Transverse colon (tissue), 4 donors: ENCODE measurements at regions not wholly inside any gene's neighbourhood (a gene's known extent, or its start where the extent isn't known, plus 50 kb on each side); places are given as distances from the start of the nearest gene placed in this dataset.

Experiments used
- DNase-seq: peaks from one replicate; pipeline ENCODE4 v3.0.0-alpha.2; 2019
- H3K27ac ChIP-seq, 4 donors: fragments of 200-600 bp; sonication (generic); 2 replicates each; pipeline ENCODE4 v1.5.1; 2016 to 2018; ENCODE audit warnings: inconsistent platforms in 4 of 4
- H3K27me3 ChIP-seq: fragments of 200-600 bp; sonication (generic); 2 replicates; pipeline ENCODE4 v1.5.1; 2017; ENCODE audit warnings: inconsistent platforms
- H3K36me3 ChIP-seq, 4 donors: fragments of 200-600 bp; sonication (generic); 2 replicates each; pipeline ENCODE4 v1.5.1; 2017 to 2019; ENCODE audit warnings: inconsistent platforms in 4 of 4
- H3K4me1 ChIP-seq, 4 donors: fragments of 200-600 bp; sonication (generic); 2 replicates each; pipeline ENCODE4 v1.5.1; 2017 to 2020; ENCODE audit warnings: inconsistent platforms in 4 of 4
- H3K4me3 ChIP-seq, 4 donors: fragments of 200-600 bp; sonication (generic); 1 replicate in 1 of 4; 2 replicates in 3 of 4; pipeline versions ENCODE4 v1.5.1 to v1.6.1; 2017 to 2019; ENCODE audit warnings: inconsistent platforms in 4 of 4
- H3K9me3 ChIP-seq, 2 donors: fragments of 200-600 bp; sonication (generic); 2 replicates each; pipeline ENCODE4 v1.5.1; 2017 to 2019; ENCODE audit warnings: inconsistent platforms in 2 of 2
- EP300 ChIP-seq: sonication (generic); formaldehyde crosslinking; IDR thresholded peaks from one replicate; pipeline ENCODE4 v1.6.1; 2017; ENCODE audit warnings: antibody characterized with exemption, low read depth
- POLR2A ChIP-seq: fragments of 450-650 bp; IDR thresholded peaks from one replicate; pipeline ENCODE4 v1.6.1; 2016; ENCODE audit warnings: antibody characterized with exemption, mild to moderate bottlenecking, moderate library complexity
- POLR2AphosphoS5 ChIP-seq, 3 donors: sonication (generic); formaldehyde crosslinking; IDR thresholded peaks; one replicate each; pipeline ENCODE4 v1.6.1; 2016; ENCODE audit warnings: antibody characterized with exemption in 3 of 3
- WGBS, 2 donors: methylation state at CpG; one replicate each; pipeline ENCODE4 v1.1.5; 2018; ENCODE audit warnings: low coverage in 1 of 2; 5-methylcytosine and 5-hydroxymethylcytosine counted together
- in situ Hi-C, 4 donors: fragments of 200-750 bp; cut with MboI; loops; one replicate each; pipeline versions ENCODE4 v1.15.0 to v1.15.1; 2017; ENCODE audit warnings: low sequenced_read_pairs in 3 of 4, low pct_ligation_motif_present in 1 of 4, low pct_unique_long_range_greater_than_20kb in 1 of 4
- intact Hi-C: fragments of 100-400 bp; cut with DNase I; formaldehyde crosslinking; loops from one replicate; pipeline ENCODE4 v1.15.1; 2023; ENCODE audit warnings: low total_unique reads
- TF ChIP-seq, protein P1 (sequence below), 5 experiments: fragments of 200-600 bp in 3 of 5; fragments of 450-650 bp in 2 of 5; sonication (generic) in 3 of 5; IDR thresholded peaks; 1 replicate in 2 of 5; 2 replicates in 3 of 5; pipeline ENCODE4 v1.5.1; 2016 to 2017; ENCODE audit warnings: antibody characterized with exemption in 5 of 5, inconsistent platforms in 3 of 5, mild to moderate bottlenecking in 2 of 5, moderate library complexity in 1 of 5

DNA sequence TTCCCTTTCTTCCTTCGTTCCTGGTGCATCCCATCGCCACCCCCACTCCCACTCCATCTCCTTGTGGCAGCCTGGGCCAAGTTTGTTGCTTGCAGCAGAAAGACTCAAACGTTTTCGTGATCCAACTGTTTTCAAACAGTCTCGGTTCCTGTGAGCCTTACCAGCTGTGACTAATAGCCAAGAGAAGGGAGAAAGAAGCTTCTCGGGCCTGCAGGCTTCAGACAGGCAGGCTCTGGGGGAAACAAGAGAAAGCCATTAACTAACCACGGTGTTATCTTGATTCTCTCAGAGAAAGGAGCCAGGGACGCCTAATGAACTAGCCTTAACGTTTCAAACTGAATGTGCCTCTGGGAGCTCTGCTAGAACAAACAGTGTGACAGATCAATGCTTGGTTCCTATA is 742.0 kb downstream of the NR2F2 start:
- no peak for TF ChIP-seq EP300
- no peak overlapping the region for H3K4me3 ChIP-seq
- no peak overlapping the region for H3K27ac ChIP-seq
- H3K4me1 ChIP-seq: no peaks in the 10 kb centered on the region
- DNase-seq: no peak
- H3K9me3 ChIP-seq: no peaks in the 10 kb centered on the region
- in situ Hi-C loops (no loop called here), intact Hi-C loops (no loop called here)
- no peaks in the 10 kb centered on the region for H3K27me3 ChIP-seq
- no peaks in the 10 kb centered on the region for H3K36me3 ChIP-seq
- WGBS, 2 donors: 43 to 44% methylated on average over 3 to 9 of the region's 9 CpGs

DNA sequence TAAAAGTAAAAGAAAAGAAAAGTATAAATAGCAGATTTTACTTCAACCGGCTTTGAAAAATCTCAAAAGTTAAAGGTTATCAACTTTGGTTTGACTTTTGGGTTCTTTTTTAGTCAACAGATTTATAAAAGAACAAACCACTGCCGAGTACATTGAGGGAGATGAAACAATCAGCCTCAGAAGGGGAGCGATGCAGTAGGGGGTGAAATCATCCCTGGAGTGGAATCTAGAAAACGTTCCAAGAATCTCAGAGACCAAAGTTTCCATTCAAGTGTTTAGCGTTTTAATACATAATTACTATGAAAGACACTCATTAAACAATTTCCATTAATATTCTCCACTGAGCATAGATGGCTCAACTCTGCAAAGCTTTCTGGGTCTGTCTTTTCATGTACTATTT is 745.5 kb downstream of the NR2F2 start:
- H3K9me3 ChIP-seq: no peaks in the 10 kb centered on the region
- TF ChIP-seq EP300 (no peak), POLR2AphosphoS5 (IDR thresholded peaks at IDR 0.05) (no peak), POLR2A (no peak)
- TF ChIP-seq, protein P1, sequence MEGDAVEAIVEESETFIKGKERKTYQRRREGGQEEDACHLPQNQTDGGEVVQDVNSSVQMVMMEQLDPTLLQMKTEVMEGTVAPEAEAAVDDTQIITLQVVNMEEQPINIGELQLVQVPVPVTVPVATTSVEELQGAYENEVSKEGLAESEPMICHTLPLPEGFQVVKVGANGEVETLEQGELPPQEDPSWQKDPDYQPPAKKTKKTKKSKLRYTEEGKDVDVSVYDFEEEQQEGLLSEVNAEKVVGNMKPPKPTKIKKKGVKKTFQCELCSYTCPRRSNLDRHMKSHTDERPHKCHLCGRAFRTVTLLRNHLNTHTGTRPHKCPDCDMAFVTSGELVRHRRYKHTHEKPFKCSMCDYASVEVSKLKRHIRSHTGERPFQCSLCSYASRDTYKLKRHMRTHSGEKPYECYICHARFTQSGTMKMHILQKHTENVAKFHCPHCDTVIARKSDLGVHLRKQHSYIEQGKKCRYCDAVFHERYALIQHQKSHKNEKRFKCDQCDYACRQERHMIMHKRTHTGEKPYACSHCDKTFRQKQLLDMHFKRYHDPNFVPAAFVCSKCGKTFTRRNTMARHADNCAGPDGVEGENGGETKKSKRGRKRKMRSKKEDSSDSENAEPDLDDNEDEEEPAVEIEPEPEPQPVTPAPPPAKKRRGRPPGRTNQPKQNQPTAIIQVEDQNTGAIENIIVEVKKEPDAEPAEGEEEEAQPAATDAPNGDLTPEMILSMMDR (IDR thresholded peaks at IDR 0.05): no peak
- 45 to 61% methylated on average over 5 of the region's 5 CpGs for WGBS, 2 donors
- no peak overlapping the region for H3K4me3 ChIP-seq
- no peaks in the 10 kb centered on the region for H3K36me3 ChIP-seq
- DNase-seq: no peak
- no peaks in the 10 kb centered on the region for H3K27me3 ChIP-seq
- H3K27ac ChIP-seq: no peak overlapping the region
- intact Hi-C loops: no loop called here
- H3K4me1 ChIP-seq: no peaks in the 10 kb centered on the region
- in situ Hi-C loops: no loop called here

DNA sequence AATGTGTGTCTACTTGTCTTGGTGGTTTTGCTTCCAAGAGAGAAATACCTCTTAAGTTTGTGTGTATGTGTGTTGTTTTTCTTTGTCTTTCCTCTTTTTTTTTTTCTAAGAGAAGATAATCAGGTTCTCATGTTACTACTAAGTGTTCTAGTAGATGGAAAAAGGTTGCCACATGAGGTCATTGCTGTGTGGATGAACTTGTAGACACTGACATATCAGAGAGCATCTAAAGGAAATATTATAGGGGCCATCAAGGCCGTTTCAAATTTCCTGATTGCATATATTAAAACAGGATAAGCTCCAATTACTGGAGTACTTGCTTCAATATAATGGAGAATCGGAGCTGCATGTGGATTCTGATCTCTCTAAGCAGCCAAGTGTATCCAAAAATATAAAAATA is 747.5 kb downstream of the NR2F2 start:
- H3K27me3 ChIP-seq: no peaks in the 10 kb centered on the region
- no peak overlapping the region for H3K4me3 ChIP-seq
- no peaks in the 10 kb centered on the region for H3K4me1 ChIP-seq
- H3K27ac ChIP-seq: no peak overlapping the region
- in situ Hi-C loops (no loop called here), intact Hi-C loops (no loop called here)
- no peak for DNase-seq
- H3K9me3 ChIP-seq: no peaks in the 10 kb centered on the region
- no peaks in the 10 kb centered on the region for H3K36me3 ChIP-seq
- no peak for TF ChIP-seq POLR2AphosphoS5 (IDR thresholded peaks at IDR 0.05)
- TF ChIP-seq POLR2A: no peak
- TF ChIP-seq, protein P1 (IDR thresholded peaks at IDR 0.05): no peak
- no peak for TF ChIP-seq EP300
- 39 to 58% methylated on average over 2 of the region's 2 CpGs for WGBS, 2 donors

DNA sequence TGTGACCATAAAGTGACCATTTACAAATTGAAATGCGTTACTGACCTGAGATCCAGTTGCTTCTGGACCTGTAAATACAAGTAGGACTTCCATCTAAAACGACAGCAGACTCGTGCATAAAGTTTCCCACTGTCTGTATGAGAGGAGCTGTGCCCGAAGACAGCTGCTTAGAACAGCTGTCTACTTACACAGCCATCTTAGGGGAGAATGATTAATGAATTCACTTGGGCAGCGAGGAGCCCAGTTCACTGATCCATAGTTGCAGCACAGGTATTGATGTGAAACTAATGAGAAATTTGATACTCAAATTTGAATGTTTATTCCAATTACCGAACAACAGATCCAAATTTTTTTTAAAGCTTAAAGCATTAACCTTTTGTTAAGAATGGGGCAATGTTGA is 748.1 kb downstream of the NR2F2 start:
- TF ChIP-seq POLR2A: no peak
- TF ChIP-seq, protein P1 (IDR thresholded peaks at IDR 0.05): no peak
- no peak for TF ChIP-seq EP300
- no peak for TF ChIP-seq POLR2AphosphoS5 (IDR thresholded peaks at IDR 0.05)
- H3K9me3 ChIP-seq: no peaks in the 10 kb centered on the region
- WGBS, 2 donors: 56 to 63% methylated on average over 5 to 6 of the region's 6 CpGs

DNA sequence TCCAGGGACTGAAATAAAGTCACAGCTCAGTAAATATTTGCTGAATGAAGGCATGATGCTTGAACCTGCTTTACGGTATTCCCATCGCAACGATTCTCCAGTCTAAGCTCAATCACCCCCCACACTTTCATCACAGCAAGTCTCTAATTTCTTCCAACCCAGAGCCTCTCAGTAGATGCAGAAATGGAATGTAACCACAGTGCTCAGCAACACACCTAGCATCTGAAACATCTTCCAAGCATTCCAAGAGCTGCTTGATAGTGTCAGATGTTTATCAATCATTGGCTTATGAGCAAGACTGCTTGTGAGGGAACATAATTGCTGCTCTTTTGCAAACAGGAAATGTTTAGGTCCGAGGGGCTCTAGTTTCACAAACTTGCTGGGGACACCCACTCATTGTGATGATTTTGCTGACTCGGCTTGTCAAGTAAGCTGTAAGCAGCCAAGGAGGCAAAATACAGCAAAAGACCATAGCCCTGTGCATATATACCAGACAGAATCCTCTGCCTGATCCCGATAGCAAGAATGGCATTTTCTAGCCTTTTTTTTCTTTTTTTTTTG is 751.2 kb downstream of the NR2F2 start:
- 71 to 75% methylated on average over 6 of the region's 6 CpGs for WGBS, 2 donors
- intact Hi-C loops: no loop called here

More for the DNA sequence above, 748.1 kb downstream of the NR2F2 start:
- DNase-seq: no peak
- Histone ChIP-seq H3K4me3 (no peak overlapping the region), H3K4me1 (no peaks in the 10 kb centered on the region), H3K27me3 (no peaks in the 10 kb centered on the region), H3K36me3 (no peaks in the 10 kb centered on the region), H3K27ac (no peak overlapping the region)
- intact Hi-C loops (no loop called here), in situ Hi-C loops (no loop called here)

More for the DNA sequence above, 751.2 kb downstream of the NR2F2 start:
- Histone ChIP-seq H3K4me1 (no peaks in the 10 kb centered on the region), H3K4me3 (no peak overlapping the region), H3K9me3 (no peaks in the 10 kb centered on the region), H3K27ac (no peak overlapping the region), H3K36me3 (no peaks in the 10 kb centered on the region), H3K27me3 (no peaks in the 10 kb centered on the region)
- in situ Hi-C loops: no loop called here
- DNase-seq: no peak
- TF ChIP-seq POLR2AphosphoS5 (IDR thresholded peaks at IDR 0.05): no peak
- TF ChIP-seq EP300: no peak
- TF ChIP-seq POLR2A: no peak
- TF ChIP-seq, protein P1 (IDR thresholded peaks at IDR 0.05): no peak
